IMR-90 (cell line): ENCODE measurements at regions not wholly inside any gene's neighbourhood (a gene's known extent, or its start where the extent isn't known, plus 50 kb on each side); places are given as distances from the start of the nearest gene placed in this dataset.

Source experiments
- ATAC-seq: fragments of 200-7000 bp; cut with Tn5 transposase; 2 replicates; pipeline ENCODE4 v1.9.1; 2020; ENCODE audit warnings: low read depth, mild to moderate bottlenecking, moderate library complexity
- BruUV-seq: library from RNA; stranded (reverse); fragments of 400-500 nt; replicated peaks from 2 replicates; lab custom pipeline; 2021; lab: Mats Ljungman, UMichigan
- CTCF ChIA-PET: fragments of 300-600 bp; formaldehyde crosslinking; extraction: SDS; loops from one replicate; lab custom pipeline; 2021; ENCODE audit warnings: antibody characterized with exemption; lab: Yijun Ruan, JAX
- POLR2A ChIA-PET: fragments of 300-600 bp; sonication (Branson Sonifier 250); formaldehyde crosslinking; loops from one replicate; lab custom pipeline; 2022; ENCODE audit warnings: antibody characterized with exemption; ENCODE audit not compliant: unreplicated experiment; lab: Charles Lee
- DNase-seq: peaks from one replicate; pipeline ENCODE4 v3.0.0; 2013
- H2AFZ ChIP-seq: replicated peaks from 2 replicates; pipeline ENCODE3; 2013; ENCODE audit warnings: low read length, mild to moderate bottlenecking; ENCODE audit not compliant: poor library complexity
- H2AK5ac ChIP-seq: 2 replicates; pipeline ENCODE4 v1.6.1; 2013; ENCODE audit warnings: low read depth, low read length, inconsistent platforms
- H2AK9ac ChIP-seq: replicated peaks from 2 replicates; pipeline ENCODE3; 2013; ENCODE audit warnings: mild to moderate bottlenecking, low read depth, low read length, moderate library complexity; ENCODE audit not compliant: poor library complexity
- H2BK120ac ChIP-seq: 2 replicates; pipeline ENCODE4 v1.6.1; 2013; ENCODE audit warnings: low read depth, low read length, inconsistent platforms
- H2BK15ac ChIP-seq: 3 replicates; pipeline ENCODE4 v1.6.1; 2013; ENCODE audit warnings: low read depth, low read length, inconsistent platforms
- H2BK20ac ChIP-seq: 2 replicates; pipeline ENCODE4 v1.6.1; 2013; ENCODE audit warnings: low read depth, mild to moderate bottlenecking, inconsistent platforms, low read length, moderate library complexity
- H2BK5ac ChIP-seq: 2 replicates; pipeline ENCODE4 v1.6.1; 2013; ENCODE audit warnings: mild to moderate bottlenecking, low read depth, low read length, inconsistent platforms; ENCODE audit not compliant: poor library complexity, severe bottlenecking
- H3K14ac ChIP-seq: replicated peaks from 2 replicates; pipeline ENCODE4 v1.6.1; 2013; ENCODE audit warnings: low read depth, low read length, inconsistent platforms
- H3K18ac ChIP-seq: 2 replicates; pipeline ENCODE4 v1.6.1; 2013; ENCODE audit warnings: low read depth, low read length, control low read depth
- H3K23ac ChIP-seq: 2 replicates; pipeline ENCODE4 v1.6.1; 2013; ENCODE audit warnings: low read depth, low read length, inconsistent platforms
- H3K27ac ChIP-seq: 2 replicates; pipeline ENCODE4 v1.5.1; 2013; ENCODE audit warnings: mild to moderate bottlenecking, control low read depth, low read length; ENCODE audit not compliant: insufficient read depth
- H3K27me3 ChIP-seq: 2 replicates; pipeline ENCODE4 v1.6.1; 2013; ENCODE audit warnings: low read length; ENCODE audit not compliant: control insufficient read depth, insufficient read depth
- H3K36me3 ChIP-seq: 2 replicates; pipeline ENCODE4 v1.6.1; 2013; ENCODE audit warnings: low read length, mixed read lengths; ENCODE audit not compliant: control insufficient read depth, insufficient read depth
- H3K4ac ChIP-seq: 2 replicates; pipeline ENCODE4 v1.6.1; 2013; ENCODE audit warnings: low read depth, low read length, inconsistent platforms
- H3K4me1 ChIP-seq: 2 replicates; pipeline ENCODE4 v1.6.1; 2013; ENCODE audit warnings: low read length, mixed read lengths; ENCODE audit not compliant: control insufficient read depth, insufficient read depth
- H3K4me2 ChIP-seq: 2 replicates; pipeline ENCODE4 v1.6.1; 2013; ENCODE audit warnings: low read depth, mild to moderate bottlenecking, control low read depth, low read length, moderate library complexity
- H3K4me3 ChIP-seq: 2 replicates; pipeline ENCODE4 v1.5.1; 2013; ENCODE audit warnings: low read depth, mild to moderate bottlenecking, control low read depth, low read length, moderate library complexity; ENCODE audit not compliant: insufficient read depth
- H3K56ac ChIP-seq: 2 replicates; pipeline ENCODE4 v1.6.1; 2013; ENCODE audit warnings: low read length, inconsistent platforms; ENCODE audit not compliant: insufficient read depth; ENCODE audit errors: extremely low read depth
- H3K79me1 ChIP-seq, 2 experiments: 2 replicates each; pipeline ENCODE4 v1.6.1; 2013; ENCODE audit warnings: low read length in 2 of 2, inconsistent platforms in 1 of 2, low read depth in 1 of 2
- H3K9ac ChIP-seq: 2 replicates; pipeline ENCODE4 v1.6.1; 2013; ENCODE audit warnings: low read depth, low read length, control low read depth
- H3K9me1 ChIP-seq: 2 replicates; pipeline ENCODE4 v1.6.1; 2013; ENCODE audit warnings: low read length, inconsistent platforms; ENCODE audit not compliant: insufficient read depth
- H3K9me3 ChIP-seq: 2 replicates; pipeline ENCODE4 v1.6.1; 2013; ENCODE audit warnings: low read length; ENCODE audit not compliant: control insufficient read depth, insufficient read depth
- H4K20me1 ChIP-seq: 2 replicates; pipeline ENCODE4 v1.6.1; 2013; ENCODE audit warnings: low read length, inconsistent platforms; ENCODE audit not compliant: insufficient read depth
- H4K5ac ChIP-seq: 2 replicates; pipeline ENCODE4 v1.6.1; 2013; ENCODE audit warnings: mild to moderate bottlenecking, low read depth, low read length, control low read depth
- H4K8ac ChIP-seq, 2 experiments: 2 replicates each; pipeline ENCODE4 v1.6.1; 2013; ENCODE audit warnings: low read depth in 2 of 2, low read length in 2 of 2, control low read depth in 1 of 2, inconsistent platforms in 1 of 2
- H4K91ac ChIP-seq: 2 replicates; pipeline ENCODE4 v1.6.1; 2013; ENCODE audit warnings: low read depth, low read length, inconsistent platforms; ENCODE audit not compliant: insufficient read depth
- BHLHE40 ChIP-seq: fragments of 150-350 bp; IDR thresholded peaks from 2 replicates; pipeline ENCODE4 v1.6.1; 2016; ENCODE audit warnings: mild to moderate bottlenecking, low read depth, low read length
- CEBPB ChIP-seq: IDR thresholded peaks from 2 replicates; pipeline ENCODE4 v1.6.1; 2012; ENCODE audit warnings: low read depth, low read length, improper control_type of control experiment
- CHD1 ChIP-seq: IDR thresholded peaks from 2 replicates; pipeline ENCODE4 v1.6.1; 2012; ENCODE audit warnings: low read depth, low read length, improper control_type of control experiment
- FOS ChIP-seq: fragments of 150-350 bp; IDR thresholded peaks from 2 replicates; pipeline ENCODE4 v1.6.1; 2016; ENCODE audit warnings: low read depth, low read length
- MAZ ChIP-seq: IDR thresholded peaks from 2 replicates; pipeline ENCODE4 v1.6.1; 2012; ENCODE audit warnings: low read depth, mild to moderate bottlenecking, low read length, improper control_type of control experiment, moderate library complexity, borderline replicate concordance
- MXI1 ChIP-seq: IDR thresholded peaks from 2 replicates; pipeline ENCODE4 v1.6.1; 2012; ENCODE audit warnings: low read depth, mild to moderate bottlenecking, low read length, moderate library complexity, borderline replicate concordance
- POLR2A ChIP-seq: IDR thresholded peaks from 2 replicates; pipeline ENCODE4 v1.6.1; 2012; ENCODE audit warnings: mild to moderate bottlenecking, low read depth, low read length
- RAD21 ChIP-seq: IDR thresholded peaks from 2 replicates; pipeline ENCODE4 v1.6.1; 2012; ENCODE audit warnings: low read length, improper control_type of control experiment
- RCOR1 ChIP-seq: IDR thresholded peaks from 2 replicates; pipeline ENCODE4 v1.6.1; 2012; ENCODE audit warnings: mild to moderate bottlenecking, low read length, improper control_type of control experiment; ENCODE audit not compliant: insufficient replicate concordance
- RFX5 ChIP-seq: IDR thresholded peaks from 2 replicates; pipeline ENCODE4 v1.8.0; 2012; ENCODE audit warnings: low read depth, mild to moderate bottlenecking, low read length, moderate library complexity
- SMC3 ChIP-seq: fragments of 150-350 bp; IDR thresholded peaks from 2 replicates; pipeline ENCODE4 v1.6.1; 2016; ENCODE audit warnings: low read depth, mild to moderate bottlenecking, antibody characterized with exemption, low read length, moderate library complexity
- USF2 ChIP-seq: fragments of 150-350 bp; IDR thresholded peaks from 2 replicates; pipeline ENCODE4 v1.6.1; 2017; ENCODE audit warnings: mild to moderate bottlenecking, antibody characterized with exemption, low read length, low read depth
- WGBS, 2 experiments: methylation state at CpG; one replicate each; pipeline versions ENCODE4 v1.1.5 to v1.1.7; 2013; ENCODE audit warnings: missing lambda C conversion rate in 2 of 2; ENCODE audit not compliant: insufficient read length in 1 of 2; ENCODE audit errors: extremely low coverage in 2 of 2; 5-methylcytosine and 5-hydroxymethylcytosine counted together
- dilution Hi-C: fragments of 300-500 bp; cut with HindIII; formaldehyde crosslinking; loops from one replicate; pipeline ENCODE4 v1.14.3; 2018; ENCODE audit warnings: low sequenced_read_pairs; ENCODE audit not compliant: unreplicated experiment
- in situ Hi-C: fragments of 300-500 bp; cut with MboI; formaldehyde crosslinking; loops from 3 replicates; pipeline ENCODE4 v1.14.3; 2019; ENCODE audit warnings: low sequenced_read_pairs, inconsistent platforms, mixed read lengths
- intact Hi-C: fragments of 100-400 bp; cut with micrococcal nuclease; formaldehyde crosslinking; loops from 2 replicates; pipeline ENCODE4 v1.10.0; 2022
- TF ChIP-seq, protein P1 (sequence below): fragments of 150-350 bp; IDR thresholded peaks from 2 replicates; pipeline ENCODE4 v1.6.1; 2016; ENCODE audit warnings: low read depth, mild to moderate bottlenecking, low read length, moderate library complexity, borderline replicate concordance
- TF ChIP-seq, protein P2 (sequence below): conservative IDR thresholded peaks from 2 replicates; pipeline ENCODE4 v1.5.1; 2012; ENCODE audit warnings: mild to moderate bottlenecking, low read depth, low read length, improper control_type of control experiment

GRCh38 chr2:7648221-7648795 is 731.1 kb downstream of the RNF144A start:
- no peak overlapping the region for H3K4me3 ChIP-seq
- H2AK9ac ChIP-seq, result no peak overlapping the region
- no peak overlapping the region for H2BK20ac ChIP-seq
- H3K9me3 ChIP-seq, result no peaks in the 10 kb centered on the region; the same call in 1 of the 2 replicates
- H4K20me1 ChIP-seq, result no peaks in the 10 kb centered on the region
- ChIA-PET CTCF (no interaction called here), POLR2A (no interaction called here)
- intact Hi-C loops, result no loop called here
- H3K79me1 ChIP-seq, result no peaks in the 10 kb centered on the region
- no peak overlapping the region for H2BK5ac ChIP-seq
- H3K9ac ChIP-seq, result no peak overlapping the region
- no peaks in the 10 kb centered on the region for H3K4me1 ChIP-seq
- H3K14ac ChIP-seq, result no peak overlapping the region
- H3K18ac ChIP-seq, result no peak overlapping the region
- H3K56ac ChIP-seq, result no peak overlapping the region
- no peak overlapping the region for H2AK5ac ChIP-seq
- H3K27me3 ChIP-seq, result no peaks in the 10 kb centered on the region
- H3K9me1 ChIP-seq, result no peaks in the 10 kb centered on the region
- no peak overlapping the region for H3K27ac ChIP-seq
- no peak overlapping the region for H4K91ac ChIP-seq
- in situ Hi-C loops, result no loop called here
- H4K5ac ChIP-seq, result no peak overlapping the region
- no peak overlapping the region for H4K8ac ChIP-seq
- no peak overlapping the region for H3K4ac ChIP-seq
- no peak for ATAC-seq
- H3K23ac ChIP-seq, result no peak overlapping the region
- H2AFZ ChIP-seq, result no peak overlapping the region
- BruUV-seq, result no TSS peak
- TF ChIP-seq CHD1 (no peak), RAD21 (no peak), BHLHE40 (no peak), POLR2A (no peak), CEBPB (no peak), RCOR1 (no peak), MAZ (no peak), USF2 (no peak), MXI1 (no peak), SMC3 (no peak), FOS (no peak), RFX5 (no peak)
- TF ChIP-seq, protein P1, sequence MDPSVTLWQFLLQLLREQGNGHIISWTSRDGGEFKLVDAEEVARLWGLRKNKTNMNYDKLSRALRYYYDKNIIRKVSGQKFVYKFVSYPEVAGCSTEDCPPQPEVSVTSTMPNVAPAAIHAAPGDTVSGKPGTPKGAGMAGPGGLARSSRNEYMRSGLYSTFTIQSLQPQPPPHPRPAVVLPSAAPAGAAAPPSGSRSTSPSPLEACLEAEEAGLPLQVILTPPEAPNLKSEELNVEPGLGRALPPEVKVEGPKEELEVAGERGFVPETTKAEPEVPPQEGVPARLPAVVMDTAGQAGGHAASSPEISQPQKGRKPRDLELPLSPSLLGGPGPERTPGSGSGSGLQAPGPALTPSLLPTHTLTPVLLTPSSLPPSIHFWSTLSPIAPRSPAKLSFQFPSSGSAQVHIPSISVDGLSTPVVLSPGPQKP, result no peak
- TF ChIP-seq, protein P2, sequence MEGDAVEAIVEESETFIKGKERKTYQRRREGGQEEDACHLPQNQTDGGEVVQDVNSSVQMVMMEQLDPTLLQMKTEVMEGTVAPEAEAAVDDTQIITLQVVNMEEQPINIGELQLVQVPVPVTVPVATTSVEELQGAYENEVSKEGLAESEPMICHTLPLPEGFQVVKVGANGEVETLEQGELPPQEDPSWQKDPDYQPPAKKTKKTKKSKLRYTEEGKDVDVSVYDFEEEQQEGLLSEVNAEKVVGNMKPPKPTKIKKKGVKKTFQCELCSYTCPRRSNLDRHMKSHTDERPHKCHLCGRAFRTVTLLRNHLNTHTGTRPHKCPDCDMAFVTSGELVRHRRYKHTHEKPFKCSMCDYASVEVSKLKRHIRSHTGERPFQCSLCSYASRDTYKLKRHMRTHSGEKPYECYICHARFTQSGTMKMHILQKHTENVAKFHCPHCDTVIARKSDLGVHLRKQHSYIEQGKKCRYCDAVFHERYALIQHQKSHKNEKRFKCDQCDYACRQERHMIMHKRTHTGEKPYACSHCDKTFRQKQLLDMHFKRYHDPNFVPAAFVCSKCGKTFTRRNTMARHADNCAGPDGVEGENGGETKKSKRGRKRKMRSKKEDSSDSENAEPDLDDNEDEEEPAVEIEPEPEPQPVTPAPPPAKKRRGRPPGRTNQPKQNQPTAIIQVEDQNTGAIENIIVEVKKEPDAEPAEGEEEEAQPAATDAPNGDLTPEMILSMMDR, result no peak
- H3K4me2 ChIP-seq, result no peak overlapping the region
- H2BK15ac ChIP-seq, result no peak overlapping the region
- H3K36me3 ChIP-seq, result no peaks in the 10 kb centered on the region
- no peak overlapping the region for H2BK120ac ChIP-seq
- 50% methylated on average over 2 of the region's 7 CpGs; no CpG with 5 or more reads in 1 of the 2 experiments for WGBS, 2 experiments
- no peak for DNase-seq
- dilution Hi-C loops, result no loop called here
